GM12892 (cell line): ENCODE measurements at regions not wholly inside any gene's neighbourhood (a gene's known extent, or its start where the extent isn't known, plus 50 kb on each side); places are given as distances from the start of the nearest gene placed in this dataset.

Experiments used
- POLR2A ChIP-seq: IDR thresholded peaks from 2 replicates; pipeline ENCODE4 v1.6.1; 2011; ENCODE audit warnings: low read depth, low read length, control low read depth
- POLR2AphosphoS5 ChIP-seq: IDR thresholded peaks from 2 replicates; pipeline ENCODE4 v1.6.1; 2011; ENCODE audit warnings: low read depth, low read length, control low read depth
- TAF1 ChIP-seq: IDR thresholded peaks from 2 replicates; pipeline ENCODE4 v1.6.1; 2011; ENCODE audit warnings: low read depth, mild to moderate bottlenecking, control low read depth, low read length, borderline replicate concordance

DNA sequence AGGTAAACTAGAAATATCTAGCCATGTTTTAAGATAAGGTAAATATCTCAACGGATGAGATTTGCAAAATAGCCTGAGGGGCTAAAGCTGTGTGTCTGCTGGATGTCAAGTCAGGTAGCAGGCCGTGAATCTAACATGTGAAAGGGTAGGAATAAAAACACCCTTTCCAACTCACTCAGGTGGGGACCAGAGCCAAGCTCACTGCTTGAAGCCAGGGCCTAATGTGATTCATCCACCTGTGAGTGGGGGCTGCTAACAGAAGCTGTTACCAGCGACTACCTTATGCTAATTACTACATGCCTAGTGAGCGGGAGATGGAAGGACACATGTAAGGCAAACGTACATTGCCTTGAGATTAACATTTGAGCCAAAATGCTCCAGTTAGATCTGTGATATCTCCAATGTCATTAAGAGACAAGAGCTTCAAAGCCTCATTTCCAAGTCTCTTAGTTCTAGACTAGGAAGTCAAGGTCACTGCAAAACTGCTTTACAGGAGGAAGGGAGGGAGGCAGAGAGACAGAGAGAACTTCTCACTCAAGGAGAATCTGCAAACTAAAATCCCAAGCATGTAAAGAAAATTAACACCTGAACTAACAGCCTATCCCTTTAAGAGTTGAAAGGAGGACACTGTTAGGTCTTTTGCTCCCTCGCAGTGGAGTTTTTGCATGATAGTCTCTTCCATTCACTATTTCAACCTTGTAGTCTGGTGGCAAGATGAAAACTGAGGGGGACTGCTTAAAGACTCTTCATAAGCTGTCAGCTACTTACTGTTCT is 141.6 kb upstream of the RPS23 start:
- TF ChIP-seq POLR2A (no peak), TAF1 (no peak), POLR2AphosphoS5 (no peak)
